ENCODE measurements at regions not wholly inside any gene's neighbourhood (a gene's known extent, or its start where the extent isn't known, plus 50 kb on each side); places are given as distances from the start of the nearest gene placed in this dataset.

DNA sequence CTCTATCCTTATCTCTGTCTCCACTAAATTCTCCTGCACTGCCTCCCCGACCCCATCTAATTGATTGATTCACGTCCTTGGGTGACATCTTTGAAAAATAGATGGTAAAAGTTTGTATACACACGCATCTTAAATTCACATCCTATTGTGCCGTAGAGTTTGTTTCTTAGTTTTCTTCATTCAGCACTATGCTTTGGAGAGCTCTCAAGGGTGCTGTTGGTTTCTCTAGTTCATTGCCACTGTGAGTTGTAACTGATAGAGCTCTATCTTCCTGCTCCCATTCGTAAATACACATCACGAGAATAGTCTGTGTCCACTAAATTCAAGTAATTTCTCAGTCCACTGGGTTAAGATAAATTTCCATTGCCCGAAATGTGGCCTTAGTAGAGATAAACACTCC, 1537.4 kb downstream of the AACS start:
- Mint-ChIP-seq H3K27ac (no peak overlapping the region), H3K27me3 (no peaks in the 10 kb centered on the region), H3K9me3 (peaks cover 2% of the 10 kb centered on the region), H3K36me3 (ENCODE audit: low read depth) (no peaks in the 10 kb centered on the region), H3K4me1 (ENCODE audit: low read depth) (no peaks in the 10 kb centered on the region), H3K4me3 (no peak overlapping the region)
- TF ChIP-seq, protein P1, sequence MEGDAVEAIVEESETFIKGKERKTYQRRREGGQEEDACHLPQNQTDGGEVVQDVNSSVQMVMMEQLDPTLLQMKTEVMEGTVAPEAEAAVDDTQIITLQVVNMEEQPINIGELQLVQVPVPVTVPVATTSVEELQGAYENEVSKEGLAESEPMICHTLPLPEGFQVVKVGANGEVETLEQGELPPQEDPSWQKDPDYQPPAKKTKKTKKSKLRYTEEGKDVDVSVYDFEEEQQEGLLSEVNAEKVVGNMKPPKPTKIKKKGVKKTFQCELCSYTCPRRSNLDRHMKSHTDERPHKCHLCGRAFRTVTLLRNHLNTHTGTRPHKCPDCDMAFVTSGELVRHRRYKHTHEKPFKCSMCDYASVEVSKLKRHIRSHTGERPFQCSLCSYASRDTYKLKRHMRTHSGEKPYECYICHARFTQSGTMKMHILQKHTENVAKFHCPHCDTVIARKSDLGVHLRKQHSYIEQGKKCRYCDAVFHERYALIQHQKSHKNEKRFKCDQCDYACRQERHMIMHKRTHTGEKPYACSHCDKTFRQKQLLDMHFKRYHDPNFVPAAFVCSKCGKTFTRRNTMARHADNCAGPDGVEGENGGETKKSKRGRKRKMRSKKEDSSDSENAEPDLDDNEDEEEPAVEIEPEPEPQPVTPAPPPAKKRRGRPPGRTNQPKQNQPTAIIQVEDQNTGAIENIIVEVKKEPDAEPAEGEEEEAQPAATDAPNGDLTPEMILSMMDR (IDR thresholded peaks at IDR 0.05): no peak
- ATAC-seq: no peak
- ChIA-PET POLR2A (no interaction called here), CTCF (no interaction called here)
- intact Hi-C loops (cut with micrococcal nuclease): no loop called here
- no peak for DNase-seq

- ATAC-seq (no peak), DNase-seq (no peak)
- TF ChIP-seq, protein P1 (IDR thresholded peaks at IDR 0.05): no peak
- Mint-ChIP-seq H3K4me1 (ENCODE audit: low read depth) (no peaks in the 10 kb centered on the region), H3K27ac (no peak overlapping the region), H3K36me3 (ENCODE audit: low read depth) (no peaks in the 10 kb centered on the region), H3K4me3 (no peak overlapping the region), H3K9me3 (peaks cover 4% of the 10 kb centered on the region), H3K27me3 (no peaks in the 10 kb centered on the region)
- intact Hi-C loops (cut with micrococcal nuclease): no loop called here
- POLR2A ChIA-PET: no interaction called here
- CTCF ChIA-PET: no interaction called here
These were observed 1541.9 kb downstream of the AACS start for GRCh38 chr12:126607157-126607556.

GRCh38 chr12:126607867-126608266, 1542.6 kb downstream of the AACS start:
- peaks cover 6% of the 10 kb centered on the region for H3K9me3 Mint-ChIP-seq

DNA sequence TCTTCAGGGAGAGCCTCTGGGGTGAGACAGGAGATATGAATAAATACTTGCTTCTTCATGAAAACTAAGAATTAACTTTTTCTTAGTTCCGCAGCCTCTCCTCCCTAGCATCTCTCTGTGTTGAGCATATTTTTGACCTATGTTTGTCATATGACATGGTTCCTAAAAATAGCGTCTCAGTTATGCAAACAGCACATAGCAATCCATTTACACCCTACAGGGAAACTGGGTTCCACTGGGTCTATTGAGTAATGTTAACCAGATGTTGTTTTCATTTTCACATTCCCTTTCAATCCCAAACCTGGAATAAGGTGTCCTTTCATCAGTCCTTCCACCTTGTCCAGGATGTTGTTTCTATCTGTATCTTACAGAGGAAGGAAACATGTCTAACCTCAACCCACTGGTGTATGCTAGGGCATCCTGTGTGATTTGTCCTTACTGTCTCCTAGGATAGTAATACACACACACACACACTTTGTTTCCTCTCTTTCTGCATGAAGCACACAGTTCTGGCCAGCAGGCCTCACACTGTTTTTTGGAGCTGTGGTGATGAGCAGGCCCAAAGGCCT, 1543.5 kb downstream of the AACS start:
- peaks cover 11% of the 10 kb centered on the region for H3K9me3 Mint-ChIP-seq
- H3K4me3 Mint-ChIP-seq: no peak overlapping the region
- no peak overlapping the region for H3K27ac Mint-ChIP-seq
- no peaks in the 10 kb centered on the region for H3K4me1 Mint-ChIP-seq (ENCODE audit: low read depth)
- H3K27me3 Mint-ChIP-seq: no peaks in the 10 kb centered on the region
- ChIA-PET CTCF (no interaction called here), POLR2A (no interaction called here)
- intact Hi-C loops (cut with micrococcal nuclease): no loop called here
- TF ChIP-seq, protein P1 (IDR thresholded peaks at IDR 0.05): no peak
- no peak for DNase-seq
- H3K36me3 Mint-ChIP-seq (ENCODE audit: low read depth): no peaks in the 10 kb centered on the region
- ATAC-seq: no peak

More at GRCh38 chr12:126607867-126608266, 1542.6 kb downstream of the AACS start:
- TF ChIP-seq, protein P1 (IDR thresholded peaks at IDR 0.05): no peak
- Mint-ChIP-seq H3K27ac (no peak overlapping the region), H3K36me3 (ENCODE audit: low read depth) (no peaks in the 10 kb centered on the region), H3K4me3 (no peak overlapping the region), H3K4me1 (ENCODE audit: low read depth) (no peaks in the 10 kb centered on the region), H3K27me3 (no peaks in the 10 kb centered on the region)
- ATAC-seq (no peak), DNase-seq (no peak)
- intact Hi-C loops (cut with micrococcal nuclease): no loop called here
- CTCF ChIA-PET: no interaction called here
- POLR2A ChIA-PET: no interaction called here

- ChIA-PET POLR2A (no interaction called here), CTCF (no interaction called here)
- intact Hi-C loops (cut with micrococcal nuclease): no loop called here
- Mint-ChIP-seq H3K4me1 (ENCODE audit: low read depth) (no peaks in the 10 kb centered on the region), H3K9me3 (peaks cover 12% of the 10 kb centered on the region), H3K4me3 (no peak overlapping the region), H3K27me3 (no peaks in the 10 kb centered on the region), H3K36me3 (ENCODE audit: low read depth) (no peaks in the 10 kb centered on the region), H3K27ac (no peak overlapping the region)
- DNase-seq: no peak
- TF ChIP-seq, protein P1 (IDR thresholded peaks at IDR 0.05): no peak
- ATAC-seq: no peak
These were observed 1551.2 kb downstream of the AACS start for GRCh38 chr12:126616441-126616840.
